GM19240 (cell line): ENCODE measurements at regions not wholly inside any gene's neighbourhood (a gene's known extent, or its start where the extent isn't known, plus 50 kb on each side); places are given as distances from the start of the nearest gene placed in this dataset.
"Not testable (repeated sequence)": the region's sequence is repeated elsewhere in the genome, so short reads cannot be mapped to it uniquely, and the experiment has no call there.

ENCODE experiments used
- DNase-seq: peaks from one replicate; pipeline ENCODE4 v3.0.0; 2011; ENCODE audit warnings: low spot score; ENCODE audit not compliant: insufficient read length

DNA sequence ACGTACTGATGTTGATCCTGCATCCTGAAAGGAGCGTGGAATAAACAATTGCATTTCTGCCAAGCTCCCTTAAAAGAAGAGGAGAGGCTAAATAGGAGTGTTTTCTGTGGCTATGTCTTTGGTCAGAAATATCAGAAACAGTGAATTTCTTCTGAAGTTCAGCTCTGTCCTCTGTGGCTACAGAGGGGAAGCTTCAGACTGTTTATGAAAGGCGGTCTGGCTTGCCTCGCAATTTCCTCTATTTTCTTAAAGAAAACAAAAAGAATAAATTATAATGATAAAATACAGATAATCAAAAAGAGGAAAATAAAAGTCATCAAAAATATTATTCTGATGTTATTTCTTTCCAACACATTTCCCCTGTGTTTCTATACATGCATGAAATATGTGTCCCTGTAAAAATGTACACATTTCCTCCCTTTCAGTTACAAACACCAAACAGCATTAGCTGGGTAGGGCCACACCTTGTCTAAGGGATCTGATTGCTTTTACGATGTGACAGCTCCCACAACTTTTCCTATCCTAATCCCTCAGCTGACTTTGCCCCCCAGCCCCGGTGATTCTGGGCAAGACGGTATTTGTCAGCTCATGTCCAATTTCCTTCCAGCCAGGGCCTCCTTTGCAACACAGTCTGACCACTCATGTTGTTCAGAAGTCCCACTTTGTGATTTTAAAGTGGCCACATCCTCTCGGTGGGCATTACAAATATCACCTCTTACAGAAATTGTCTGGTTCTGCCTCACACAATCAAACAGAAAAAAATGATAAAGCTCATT is 439.0 kb downstream of the HS3ST3B1 start:
- no peak for DNase-seq

DNA sequence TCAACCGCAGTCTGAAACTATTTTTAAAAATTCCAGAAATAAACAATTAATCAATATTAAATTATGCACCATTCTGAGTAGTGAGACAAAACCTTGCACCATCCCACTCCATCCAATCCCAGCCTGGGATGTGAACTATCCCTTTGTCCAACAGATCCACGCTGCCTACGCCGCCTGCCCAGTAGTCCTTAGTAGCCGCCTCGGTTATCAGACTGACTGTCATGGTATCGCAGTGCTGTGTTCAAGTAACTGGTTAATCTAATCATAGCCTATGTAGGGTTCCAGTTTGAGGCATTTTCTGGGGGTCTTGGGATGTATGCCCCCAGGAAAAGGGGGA is 437.7 kb downstream of the HS3ST3B1 start:
- DNase-seq = no peak

DNA sequence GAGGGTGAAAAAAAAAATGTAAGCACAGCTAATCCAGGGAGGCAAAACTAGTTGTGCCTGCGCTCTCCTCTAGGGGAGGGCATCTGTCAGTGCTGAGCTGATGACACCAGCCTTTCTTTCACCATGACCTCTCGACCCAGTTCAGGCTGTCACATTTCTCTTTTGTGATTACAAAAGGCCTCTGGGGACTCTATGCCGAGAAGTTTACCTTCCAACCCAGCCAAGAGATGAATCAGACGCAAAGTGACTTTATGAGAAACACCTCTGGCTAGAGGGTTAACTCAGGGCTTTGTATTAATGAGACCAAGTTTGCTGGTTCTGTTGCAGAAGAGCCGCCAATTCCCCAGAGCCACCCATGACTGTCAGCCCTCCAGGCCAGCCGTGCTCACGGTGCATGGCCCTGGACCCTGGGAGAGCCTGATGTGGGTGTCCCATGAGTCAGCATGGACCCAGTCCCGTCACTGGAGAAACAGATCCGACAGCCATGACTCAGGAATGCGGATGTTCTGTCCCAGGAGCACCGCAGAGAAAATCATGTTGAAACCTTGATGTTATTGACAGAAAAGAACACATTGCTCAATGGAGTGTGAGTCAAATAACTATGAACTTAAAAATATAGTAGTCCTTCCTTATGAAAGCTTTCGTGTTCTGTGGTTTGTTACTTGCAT is 437.2 kb downstream of the HS3ST3B1 start:
- no peak for DNase-seq

DNA sequence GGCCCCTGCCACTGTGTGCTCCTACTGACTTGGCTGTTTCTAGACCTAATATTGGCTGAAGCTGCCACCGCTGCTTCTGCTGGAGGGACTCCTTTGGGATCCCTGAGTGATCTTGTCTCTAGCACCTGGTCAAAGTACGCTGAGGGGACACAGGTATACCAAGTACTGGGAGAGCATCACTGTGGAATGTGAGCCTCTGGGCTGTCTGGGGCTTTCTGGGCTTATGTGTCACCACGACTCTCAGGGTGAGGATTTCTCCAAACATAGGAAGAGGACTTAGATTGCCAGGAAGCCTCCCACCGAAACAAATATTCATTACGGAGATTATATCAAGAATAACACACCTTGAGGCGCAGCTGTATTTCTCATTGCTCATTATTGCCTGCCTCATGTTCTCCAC is 435.8 kb downstream of the HS3ST3B1 start:
- no peak for DNase-seq

DNA sequence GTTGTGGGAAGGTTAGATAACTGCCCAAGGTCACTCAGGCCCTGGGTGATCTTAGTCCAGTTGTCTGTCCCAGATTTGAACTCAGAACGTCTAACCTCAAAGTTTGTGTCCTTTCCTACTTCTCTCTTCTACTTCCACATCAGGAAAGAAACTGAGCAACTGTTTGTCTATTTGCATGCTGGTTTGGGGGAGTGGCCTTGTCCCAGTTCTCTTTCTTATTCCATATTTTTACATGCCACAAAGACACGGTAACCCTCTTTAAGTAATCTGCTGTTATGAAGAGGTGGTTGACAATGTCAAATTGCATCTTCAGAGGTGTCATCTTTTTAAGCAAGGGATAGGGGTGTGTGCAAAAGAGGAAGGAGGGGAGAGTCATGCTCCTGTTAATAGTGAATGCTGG is 432.5 kb downstream of the HS3ST3B1 start:
- no peak for DNase-seq

DNA sequence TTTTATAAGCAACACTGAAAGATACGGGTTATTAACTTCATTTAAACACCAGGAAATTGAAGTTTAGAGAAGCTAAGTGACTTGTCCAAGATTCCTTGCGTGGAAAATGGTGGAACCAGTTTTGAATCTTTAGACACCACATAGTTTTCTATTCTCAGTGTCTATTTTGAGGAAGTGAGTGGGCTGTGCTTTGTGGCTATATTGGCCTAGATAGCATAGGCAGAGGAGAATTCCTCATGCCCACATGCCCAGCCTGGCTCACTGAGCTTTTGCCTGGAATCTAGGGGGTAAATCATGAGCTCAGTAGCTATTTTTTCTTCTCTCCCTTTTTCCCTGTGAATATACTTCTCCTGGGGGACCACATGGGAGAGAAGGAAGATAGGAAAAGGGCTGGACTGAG is 431.3 kb downstream of the HS3ST3B1 start:
- no peak for DNase-seq

DNA sequence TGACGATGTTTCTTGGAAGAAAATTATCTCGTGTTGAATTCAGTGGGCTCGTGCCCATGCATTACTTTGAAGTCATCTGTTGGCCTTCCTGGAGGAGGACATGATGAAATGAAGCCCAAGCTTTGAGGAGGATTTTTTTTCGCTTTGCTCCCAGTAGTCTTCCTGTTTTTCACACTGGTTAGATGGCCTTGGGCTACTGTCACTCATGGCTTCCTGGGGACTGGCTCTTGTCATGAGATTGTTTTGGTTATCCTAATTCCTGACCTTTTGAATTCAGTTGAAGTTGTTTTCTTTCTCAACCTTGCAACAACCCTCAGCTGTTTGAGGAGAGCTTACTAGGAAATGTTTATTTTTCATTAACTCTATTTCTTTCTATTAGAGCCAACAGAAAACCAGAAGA is 430.7 kb downstream of the HS3ST3B1 start:
- no peak for DNase-seq

DNA sequence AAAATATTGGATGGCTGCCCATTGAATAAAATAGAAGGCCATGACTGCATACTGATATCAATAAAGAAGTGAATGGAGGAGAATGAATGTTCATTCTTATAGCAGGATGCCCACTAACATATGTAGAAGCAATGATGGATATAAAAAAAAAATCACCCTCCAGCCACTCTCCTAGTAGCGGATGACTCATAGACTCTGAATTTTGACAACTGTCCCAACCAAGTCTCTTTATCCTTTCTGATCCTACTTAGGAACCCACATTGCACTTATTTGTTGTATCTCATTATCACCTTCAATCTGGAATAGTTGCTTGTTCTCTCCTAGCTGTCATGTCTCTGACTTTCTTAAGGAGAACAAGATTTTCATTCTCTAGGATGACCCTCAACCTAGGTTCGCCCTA is 429.9 kb downstream of the HS3ST3B1 start:
- DNase-seq = no peak

DNA sequence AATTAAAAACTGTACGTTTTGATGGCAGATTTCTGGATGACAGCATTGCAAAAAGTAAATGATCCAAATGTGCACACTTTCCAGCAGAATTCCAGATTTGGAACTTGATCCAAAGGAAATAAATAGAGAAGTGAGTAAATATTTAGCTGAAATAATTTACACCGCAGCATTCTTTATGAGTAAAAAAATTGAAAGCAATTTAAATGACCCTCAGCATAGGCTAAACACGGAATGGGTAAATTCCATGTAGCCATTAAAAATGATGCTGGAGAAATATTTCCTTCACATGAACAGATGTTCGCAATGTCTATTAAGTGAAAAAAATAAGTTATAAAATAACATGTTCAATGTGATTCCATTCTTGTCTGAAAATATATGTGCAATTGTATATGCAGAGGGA is 424.8 kb downstream of the HS3ST3B1 start:
- no peak for DNase-seq

DNA sequence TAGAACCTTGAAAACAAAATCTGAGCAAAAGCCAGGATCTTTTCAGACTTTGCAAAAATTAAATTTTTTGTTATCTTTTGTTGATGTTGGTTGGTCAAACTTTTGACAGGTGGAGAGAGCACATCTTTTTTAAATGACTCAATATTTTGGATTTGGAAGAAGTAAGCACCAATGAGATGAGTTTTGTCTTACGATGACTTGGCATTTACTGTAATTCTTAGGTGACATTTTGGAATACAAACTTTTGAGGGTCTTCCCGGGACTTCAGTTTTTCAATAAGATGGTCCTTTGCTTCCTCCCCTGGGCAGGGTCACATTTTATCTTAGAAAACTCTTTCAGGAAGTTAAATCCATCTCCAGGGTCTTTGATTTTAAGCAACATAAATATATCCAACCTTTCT is 423.9 kb downstream of the HS3ST3B1 start:
- no peak for DNase-seq

DNA sequence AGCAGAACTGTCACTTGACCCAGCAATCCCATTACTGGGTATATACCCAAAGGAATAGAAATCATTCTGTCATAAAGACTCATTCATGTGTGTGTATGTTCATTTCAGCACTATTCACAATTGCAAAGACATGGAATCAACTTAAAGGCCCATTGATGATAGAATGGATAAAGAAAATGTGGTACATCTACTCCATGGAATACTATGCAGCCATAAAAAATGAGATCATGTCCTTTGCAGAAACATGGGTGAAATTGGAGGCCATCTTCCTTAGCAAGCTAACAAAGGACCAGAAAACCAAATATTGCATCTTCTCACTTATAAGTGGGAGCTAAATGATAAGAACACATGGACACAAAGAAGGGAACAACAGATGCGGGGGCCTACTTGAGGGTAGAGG is 422.5 kb downstream of the HS3ST3B1 start:
- DNase-seq = not testable (repeated sequence)

DNA sequence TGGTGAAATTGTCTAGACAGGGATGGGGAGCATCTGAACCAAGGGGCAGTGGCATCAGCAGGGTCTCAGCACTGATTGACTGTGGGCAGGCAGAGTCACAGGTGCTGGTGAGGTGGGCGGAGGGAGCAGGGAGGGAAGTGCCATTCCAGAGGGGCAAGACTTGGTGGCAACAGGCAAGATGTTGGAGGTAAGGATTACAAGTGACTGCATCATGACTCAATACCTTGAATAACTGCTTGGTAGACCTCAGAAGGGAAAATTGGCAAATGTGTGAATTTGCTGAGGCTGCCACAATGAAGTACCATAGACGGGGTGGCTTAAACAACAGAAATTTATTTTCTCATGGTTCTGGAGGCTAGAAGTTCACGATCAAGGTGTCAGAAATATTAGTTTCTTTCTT is 419.1 kb downstream of the HS3ST3B1 start:
- DNase-seq = no peak

DNA sequence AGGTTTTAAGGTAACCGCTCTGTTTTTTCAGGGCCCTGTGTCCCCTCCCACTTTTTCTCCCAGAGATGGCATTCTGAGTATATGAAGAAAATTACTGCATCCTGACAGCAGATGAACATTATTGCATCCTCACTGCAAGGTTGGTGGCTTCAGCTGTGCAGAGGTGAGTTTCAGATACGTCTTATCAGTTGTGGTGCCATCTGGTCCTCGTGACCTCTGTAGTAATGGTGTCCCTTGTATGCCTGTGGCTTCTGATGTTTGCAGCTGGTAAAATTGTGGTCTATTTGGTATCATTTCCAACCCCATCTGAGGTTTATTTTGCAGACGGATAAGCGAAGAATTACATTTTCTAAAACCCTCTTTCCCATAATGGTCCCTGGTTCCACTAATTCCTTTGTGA is 417.0 kb downstream of the HS3ST3B1 start:
- DNase-seq = no peak

DNA sequence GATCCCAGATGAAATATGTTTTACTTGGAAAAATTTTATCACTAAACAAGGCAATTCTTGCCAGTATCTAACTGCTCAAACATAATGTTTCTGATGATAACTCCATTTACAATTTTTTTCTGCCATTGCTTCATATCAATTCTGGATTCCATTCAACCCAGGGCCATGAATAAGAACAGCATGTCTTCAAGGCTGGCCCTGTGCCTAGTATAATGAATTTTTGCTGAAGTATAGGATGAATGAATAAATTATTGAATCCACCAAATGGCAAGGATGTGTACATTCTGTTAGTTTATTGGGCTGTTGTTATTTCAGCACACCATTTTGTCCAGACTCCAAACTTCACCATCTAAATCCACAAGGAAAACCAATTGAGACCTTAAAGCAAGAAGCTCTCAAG is 414.7 kb downstream of the HS3ST3B1 start:
- no peak for DNase-seq

DNA sequence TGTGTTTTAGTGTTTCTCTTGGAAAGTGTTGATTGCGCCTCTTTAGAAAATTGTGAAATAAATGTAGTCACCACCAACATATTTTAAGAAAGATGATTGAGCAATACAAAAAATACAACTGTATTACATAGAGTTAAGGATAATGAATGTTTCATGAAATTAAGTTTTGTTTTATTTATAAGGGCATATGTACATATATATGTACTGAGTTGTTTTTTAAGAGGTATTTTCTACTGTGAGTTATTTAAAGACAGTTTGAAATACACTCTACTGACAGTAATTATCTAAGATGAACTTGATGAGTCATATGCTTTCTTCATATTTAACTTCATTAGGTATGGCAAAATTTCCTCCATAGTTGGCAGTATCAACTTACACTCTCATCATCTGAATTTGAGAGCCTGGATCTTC is 411.7 kb downstream of the HS3ST3B1 start:
- no peak for DNase-seq

DNA sequence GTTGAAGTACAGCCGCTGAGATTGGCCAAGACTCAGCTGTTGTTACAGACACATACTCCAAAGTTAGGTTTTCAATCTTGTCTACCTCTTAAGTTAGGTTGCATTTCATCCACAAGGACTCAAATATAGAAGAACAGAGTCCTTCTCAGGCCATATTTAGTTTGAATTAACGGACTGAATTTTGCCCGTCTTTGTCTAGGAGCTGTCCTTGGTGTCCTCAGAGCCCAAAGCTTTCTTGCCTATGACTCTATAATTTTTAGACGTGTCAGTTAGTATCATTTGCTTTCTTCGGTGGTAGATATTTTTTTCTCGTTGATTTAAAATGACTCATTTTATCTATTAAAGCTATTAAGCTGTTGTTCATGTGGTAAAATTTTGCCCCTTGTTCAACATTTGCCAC is 403.2 kb downstream of the HS3ST3B1 start:
- no peak for DNase-seq

DNA sequence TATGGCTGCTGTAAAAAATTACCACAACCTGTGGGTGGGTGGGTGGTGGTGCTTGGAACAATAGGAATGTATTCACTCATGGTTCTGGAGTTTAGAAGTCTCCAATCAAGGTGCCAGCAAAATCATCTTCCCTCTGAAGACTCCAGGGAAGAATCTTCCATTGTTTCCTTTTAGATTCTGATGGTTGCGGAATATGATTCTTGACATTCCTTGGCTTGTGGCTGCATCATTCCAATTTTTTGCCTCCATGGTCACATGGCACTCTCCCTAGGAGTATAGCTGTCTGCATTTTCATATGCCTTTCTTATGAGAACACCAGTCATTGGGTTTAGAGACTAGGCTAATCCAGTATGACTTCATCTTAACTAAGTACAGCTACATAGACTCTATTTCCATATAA is 401.0 kb downstream of the HS3ST3B1 start:
- no peak for DNase-seq

DNA sequence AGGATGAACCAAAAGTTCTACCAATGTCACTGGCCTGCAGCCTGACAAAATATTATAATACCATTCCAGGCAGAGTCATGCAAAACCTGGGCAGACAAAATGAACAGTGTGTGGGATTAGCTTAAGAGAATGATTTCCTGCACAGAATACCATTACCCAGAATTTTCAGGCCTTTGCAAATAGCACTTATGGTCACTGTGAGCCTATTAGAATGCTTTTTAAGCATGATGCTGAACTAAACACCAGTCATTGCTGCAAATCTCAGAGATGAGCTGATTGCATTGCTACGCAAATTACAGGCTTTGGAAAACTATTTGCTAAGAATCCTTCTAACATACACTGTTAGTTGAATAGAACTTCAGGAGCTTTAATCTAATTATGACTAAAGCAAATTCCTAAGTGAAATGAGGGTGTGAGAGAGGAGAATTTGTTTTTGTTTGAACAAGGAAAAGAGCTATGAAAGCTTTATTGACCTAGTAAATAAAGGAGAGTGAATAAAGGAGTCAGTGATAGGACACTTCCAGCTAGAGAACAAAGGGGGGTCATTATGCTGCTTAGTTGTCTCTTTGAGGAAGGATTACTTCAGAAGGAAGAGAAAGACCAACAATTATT is 398.8 kb downstream of the HS3ST3B1 start:
- DNase-seq = no peak

DNA sequence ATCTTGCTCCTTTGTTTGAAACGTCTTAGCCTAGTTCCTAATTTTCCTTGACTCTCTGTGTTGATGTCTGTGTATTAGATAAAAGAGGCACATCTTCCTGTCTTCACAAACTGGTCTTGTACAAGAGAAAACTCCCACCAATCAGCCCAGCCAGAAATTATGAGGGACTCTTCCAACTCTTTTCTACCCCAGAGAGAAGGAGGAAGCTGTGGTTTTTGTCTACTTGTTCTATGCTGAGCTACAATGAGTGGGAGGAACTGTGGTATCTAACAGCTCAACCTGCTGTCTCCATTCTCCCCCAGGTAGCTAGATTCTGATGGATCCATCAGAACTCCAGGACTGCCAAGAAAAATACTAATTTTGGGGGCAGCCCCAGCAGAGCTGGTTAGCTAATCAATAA is 392.5 kb downstream of the HS3ST3B1 start:
- DNase-seq = no peak

DNA sequence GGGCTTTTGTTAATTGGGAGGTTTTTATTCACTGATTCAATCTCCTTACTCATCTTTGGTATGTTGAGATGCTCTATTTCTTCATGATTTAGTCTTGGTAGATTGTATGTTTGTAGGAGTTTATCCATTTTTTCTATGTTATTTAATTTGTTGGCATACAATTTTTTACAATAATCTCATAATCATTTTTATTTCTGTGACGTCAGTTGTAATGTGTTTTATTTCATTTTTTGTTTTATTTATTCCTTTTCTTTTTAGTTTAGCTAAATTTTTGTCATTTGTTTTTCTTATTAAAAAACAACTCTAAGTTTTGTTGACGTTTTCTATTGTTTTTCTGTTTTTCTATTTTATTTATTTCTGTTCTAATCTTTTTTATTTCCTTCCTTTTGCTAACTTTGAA is 389.8 kb downstream of the HS3ST3B1 start:
- DNase-seq = no peak

DNA sequence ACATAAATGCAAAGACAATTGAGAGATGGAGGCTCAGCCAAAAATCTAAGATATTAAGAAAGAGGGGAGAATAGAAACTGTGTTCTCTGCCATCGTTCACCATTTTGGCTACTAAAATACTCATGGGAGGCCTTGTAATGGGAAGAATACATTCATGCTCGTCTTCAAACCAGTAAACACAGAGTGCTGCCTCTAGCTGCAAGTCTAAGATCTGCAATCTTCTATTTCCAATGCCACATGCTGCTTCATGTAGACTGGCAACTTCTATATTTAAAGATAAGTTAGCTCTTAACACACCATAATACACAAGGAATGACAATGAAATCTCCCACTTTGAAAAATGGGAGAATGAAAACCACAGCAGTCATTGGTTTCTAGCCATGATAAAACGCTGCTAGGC is 387.3 kb downstream of the HS3ST3B1 start:
- no peak for DNase-seq

DNA sequence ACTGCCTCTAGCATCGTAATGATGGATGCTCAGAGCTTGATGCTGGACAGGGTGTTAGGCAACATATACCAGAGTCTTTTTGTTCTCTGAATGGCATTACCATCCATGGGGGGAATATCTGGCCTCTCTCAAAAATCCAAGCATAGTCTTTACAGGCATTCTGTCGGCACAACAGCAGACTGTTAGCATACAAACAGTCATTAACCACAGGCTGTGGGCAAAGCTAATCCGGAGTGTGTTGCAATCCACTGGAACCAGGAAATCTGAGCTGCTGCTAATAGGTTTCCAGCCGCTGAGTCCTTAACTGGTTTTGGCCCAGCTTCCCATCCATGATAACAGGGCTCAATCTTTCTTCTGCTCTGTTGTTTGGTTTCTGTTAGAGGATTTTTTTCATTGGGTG is 371.9 kb downstream of the HS3ST3B1 start:
- DNase-seq = no peak

DNA sequence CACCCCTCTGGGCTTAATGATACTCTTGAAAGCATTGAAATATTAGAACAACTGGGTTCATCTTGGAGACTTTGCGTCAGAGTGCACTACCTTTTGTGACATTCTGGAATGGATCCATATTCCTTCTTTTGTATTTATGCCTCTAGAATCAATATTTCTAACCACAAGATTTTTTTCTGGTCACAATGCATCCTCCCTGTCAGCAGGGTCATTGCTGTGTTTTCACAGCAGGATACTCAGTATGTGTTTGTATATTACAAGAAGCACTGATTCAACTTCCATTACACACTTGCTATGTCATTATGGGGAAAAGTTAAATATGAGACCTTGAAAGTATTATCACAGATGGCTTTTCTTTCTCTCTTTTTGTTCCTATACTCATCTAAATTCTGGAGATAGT is 370.0 kb downstream of the HS3ST3B1 start:
- DNase-seq = no peak
